Transverse colon (tissue), 4 donors: ENCODE measurements at regions not wholly inside any gene's neighbourhood (a gene's known extent, or its start where the extent isn't known, plus 50 kb on each side); places are given as distances from the start of the nearest gene placed in this dataset.

Source experiments
- DNase-seq: peaks from one replicate; pipeline ENCODE4 v3.0.0-alpha.2; 2019
- H3K27ac ChIP-seq, 4 donors: fragments of 200-600 bp; sonication (generic); 2 replicates each; pipeline ENCODE4 v1.5.1; 2016 to 2018; ENCODE audit warnings: inconsistent platforms in 4 of 4
- H3K27me3 ChIP-seq: fragments of 200-600 bp; sonication (generic); 2 replicates; pipeline ENCODE4 v1.5.1; 2017; ENCODE audit warnings: inconsistent platforms
- H3K36me3 ChIP-seq, 4 donors: fragments of 200-600 bp; sonication (generic); 2 replicates each; pipeline ENCODE4 v1.5.1; 2017 to 2019; ENCODE audit warnings: inconsistent platforms in 4 of 4
- H3K4me1 ChIP-seq, 4 donors: fragments of 200-600 bp; sonication (generic); 2 replicates each; pipeline ENCODE4 v1.5.1; 2017 to 2020; ENCODE audit warnings: inconsistent platforms in 4 of 4
- H3K4me3 ChIP-seq, 4 donors: fragments of 200-600 bp; sonication (generic); 1 replicate in 1 of 4; 2 replicates in 3 of 4; pipeline versions ENCODE4 v1.5.1 to v1.6.1; 2017 to 2019; ENCODE audit warnings: inconsistent platforms in 4 of 4
- H3K9me3 ChIP-seq, 2 donors: fragments of 200-600 bp; sonication (generic); 2 replicates each; pipeline ENCODE4 v1.5.1; 2017 to 2019; ENCODE audit warnings: inconsistent platforms in 2 of 2
- CTCF ChIP-seq, 5 experiments: fragments of 200-600 bp in 3 of 5; fragments of 450-650 bp in 2 of 5; sonication (generic) in 3 of 5; IDR thresholded peaks; 1 replicate in 2 of 5; 2 replicates in 3 of 5; pipeline ENCODE4 v1.5.1; 2016 to 2017; ENCODE audit warnings: antibody characterized with exemption in 5 of 5, inconsistent platforms in 3 of 5, mild to moderate bottlenecking in 2 of 5, moderate library complexity in 1 of 5
- EP300 ChIP-seq: sonication (generic); formaldehyde crosslinking; IDR thresholded peaks from one replicate; pipeline ENCODE4 v1.6.1; 2017; ENCODE audit warnings: antibody characterized with exemption, low read depth
- POLR2A ChIP-seq: fragments of 450-650 bp; IDR thresholded peaks from one replicate; pipeline ENCODE4 v1.6.1; 2016; ENCODE audit warnings: antibody characterized with exemption, mild to moderate bottlenecking, moderate library complexity
- POLR2AphosphoS5 ChIP-seq, 3 donors: sonication (generic); formaldehyde crosslinking; IDR thresholded peaks; one replicate each; pipeline ENCODE4 v1.6.1; 2016; ENCODE audit warnings: antibody characterized with exemption in 3 of 3
- WGBS, 2 donors: methylation state at CpG; one replicate each; pipeline ENCODE4 v1.1.5; 2018; ENCODE audit warnings: low coverage in 1 of 2; 5-methylcytosine and 5-hydroxymethylcytosine counted together
- in situ Hi-C, 4 donors: fragments of 200-750 bp; cut with MboI; loops; one replicate each; pipeline versions ENCODE4 v1.15.0 to v1.15.1; 2017; ENCODE audit warnings: low sequenced_read_pairs in 3 of 4, low pct_ligation_motif_present in 1 of 4, low pct_unique_long_range_greater_than_20kb in 1 of 4
- intact Hi-C: fragments of 100-400 bp; cut with DNase I; formaldehyde crosslinking; loops from one replicate; pipeline ENCODE4 v1.15.1; 2023; ENCODE audit warnings: low total_unique reads

DNA sequence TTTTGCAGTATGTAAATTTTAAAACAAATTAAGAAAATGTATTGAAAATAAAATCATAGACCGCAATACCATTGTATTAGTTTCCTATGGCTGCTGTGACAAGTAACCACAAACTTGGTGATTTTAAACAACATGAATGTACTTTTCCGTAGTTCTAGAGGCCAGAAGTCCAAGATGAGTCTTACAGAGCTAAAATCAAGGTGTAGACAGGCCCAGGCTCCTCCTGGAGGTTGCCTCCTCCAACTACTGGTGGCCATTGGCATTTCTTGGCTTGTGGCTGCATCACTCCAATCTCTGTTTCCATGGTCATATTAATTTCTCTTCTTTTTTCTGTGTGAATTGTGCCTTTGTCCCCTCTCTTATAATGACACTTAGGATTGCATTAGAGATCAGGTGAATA, 59.2 kb upstream of the ETAA1 start:
- no peak for DNase-seq
- H3K4me1 ChIP-seq: no peaks in the 10 kb centered on the region
- H3K27me3 ChIP-seq: no peaks in the 10 kb centered on the region
- TF ChIP-seq EP300 (no peak), POLR2A (no peak), CTCF (IDR thresholded peaks at IDR 0.05) (no peak), POLR2AphosphoS5 (IDR thresholded peaks at IDR 0.05) (no peak)
- no peaks in the 10 kb centered on the region for H3K36me3 ChIP-seq
- no peak overlapping the region for H3K27ac ChIP-seq
- 81 to 84% methylated on average over 2 of the region's 2 CpGs for WGBS, 2 donors
- intact Hi-C loops (no loop called here), in situ Hi-C loops (no loop called here)
- H3K9me3 ChIP-seq: no peaks in the 10 kb centered on the region
- no peak overlapping the region for H3K4me3 ChIP-seq

- TF ChIP-seq CTCF (IDR thresholded peaks at IDR 0.05): no peak
- no peak for TF ChIP-seq POLR2AphosphoS5 (IDR thresholded peaks at IDR 0.05)
- TF ChIP-seq EP300: no peak
- TF ChIP-seq POLR2A: no peak
- DNase-seq: no peak
- Histone ChIP-seq H3K27me3 (no peaks in the 10 kb centered on the region), H3K27ac (no peak overlapping the region), H3K9me3 (no peaks in the 10 kb centered on the region), H3K4me3 (no peak overlapping the region), H3K36me3 (no peaks in the 10 kb centered on the region), H3K4me1 (no peaks in the 10 kb centered on the region)
- WGBS, 2 donors: 84% methylated on average over 2 to 3 of the region's 3 CpGs
- intact Hi-C loops (no loop called here), in situ Hi-C loops (no loop called here)
Observed at GRCh38 chr2:67338601-67339233, 58.4 kb upstream of the ETAA1 start.

GRCh38 chr2:67339234-67339885, 57.8 kb upstream of the ETAA1 start:
- Histone ChIP-seq H3K36me3 (no peaks in the 10 kb centered on the region), H3K27me3 (no peaks in the 10 kb centered on the region), H3K4me1 (no peaks in the 10 kb centered on the region), H3K27ac (no peak overlapping the region), H3K4me3 (no peak overlapping the region), H3K9me3 (no peaks in the 10 kb centered on the region)
- 72 to 78% methylated on average over 4 of the region's 4 CpGs for WGBS, 2 donors
- TF ChIP-seq EP300 (no peak), POLR2AphosphoS5 (IDR thresholded peaks at IDR 0.05) (no peak), CTCF (IDR thresholded peaks at IDR 0.05) (no peak), POLR2A (no peak)
- intact Hi-C loops: no loop called here
- DNase-seq: no peak
- in situ Hi-C loops: no loop called here

GRCh38 chr2:67340133-67341011, 56.8 kb upstream of the ETAA1 start:
- intact Hi-C loops: no loop called here
- H3K27ac ChIP-seq: no peak overlapping the region
- no peak for DNase-seq
- WGBS, 2 donors: 59 to 62% methylated on average over 4 to 7 of the region's 7 CpGs
- H3K4me3 ChIP-seq: no peak overlapping the region
- H3K9me3 ChIP-seq: no peaks in the 10 kb centered on the region
- H3K27me3 ChIP-seq: no peaks in the 10 kb centered on the region
- in situ Hi-C loops: no loop called here
- H3K4me1 ChIP-seq: no peaks in the 10 kb centered on the region
- TF ChIP-seq EP300: no peak
- no peak for TF ChIP-seq POLR2AphosphoS5 (IDR thresholded peaks at IDR 0.05)
- no peak for TF ChIP-seq CTCF (IDR thresholded peaks at IDR 0.05)
- no peak for TF ChIP-seq POLR2A
- H3K36me3 ChIP-seq: no peaks in the 10 kb centered on the region
